ENCODE measurements at regions not wholly inside any gene's neighbourhood (a gene's known extent, or its start where the extent isn't known, plus 50 kb on each side); places are given as distances from the start of the nearest gene placed in this dataset.

- no peak overlapping the region for H3K27ac ChIP-seq (ENCODE audit: insufficient read depth, low read length)
These were observed 199.1 kb downstream of the SNAPC1 start for GRCh38 chr14:61961369-61961768.

More at GRCh38 chr14:61961369-61961768, 199.1 kb downstream of the SNAPC1 start:
- no peak overlapping the region for H4K91ac ChIP-seq (ENCODE audit: insufficient read depth, low read depth, low read length)
- dilution Hi-C loops (cut with HindIII; ENCODE audit: low sequenced_read_pairs, unreplicated experiment): no loop called here
- no peak overlapping the region for H2AK5ac ChIP-seq (ENCODE audit: low read depth, low read length)
- H3K9me1 ChIP-seq (ENCODE audit: insufficient read depth, low read length): no peaks in the 10 kb centered on the region; the same call in 1 of the 2 replicates
- no peak overlapping the region for H3K56ac ChIP-seq (ENCODE audit: extremely low read depth, insufficient read depth, low read length)
- no peak overlapping the region for H2BK20ac ChIP-seq (ENCODE audit: low read depth, low read length)
- H3K4me3 ChIP-seq (ENCODE audit: insufficient read depth, low read depth, low read length): no peak overlapping the region
- H2BK120ac ChIP-seq (ENCODE audit: low read depth, low read length): no peak overlapping the region
- ChIA-PET CTCF (no interaction called here), POLR2A (ENCODE audit: unreplicated experiment) (no interaction called here)
- peaks cover 3% of the 10 kb centered on the region for H3K4me1 ChIP-seq (ENCODE audit: control insufficient read depth, insufficient read depth, low read length)
- H3K36me3 ChIP-seq (ENCODE audit: control insufficient read depth, insufficient read depth, low read length): no peaks in the 10 kb centered on the region
- H3K79me1 ChIP-seq (ENCODE audit: low read depth in 1 of 2, low read length in 2 of 2): no peaks in the 10 kb centered on the region; a peak in 2 of 4 replicates
- TF ChIP-seq MAFK (IDR thresholded peaks at IDR 0.05; ENCODE audit: low read depth, low read length): no peak
- TF ChIP-seq BHLHE40 (IDR thresholded peaks at IDR 0.05; ENCODE audit: low read depth, low read length): no peak
- TF ChIP-seq MAZ (IDR thresholded peaks at IDR 0.05; ENCODE audit: borderline replicate concordance, low read depth, low read length): no peak
- no peak for TF ChIP-seq SMC3 (IDR thresholded peaks at IDR 0.05; ENCODE audit: low read depth, low read length)
- no peak for TF ChIP-seq MXI1 (IDR thresholded peaks at IDR 0.05; ENCODE audit: borderline replicate concordance, low read depth, low read length)
- TF ChIP-seq CTCF (conservative IDR thresholded peaks at IDR 0.05; ENCODE audit: low read depth, low read length): no peak
- no peak for TF ChIP-seq CEBPB (IDR thresholded peaks at IDR 0.05; ENCODE audit: low read depth, low read length)
- no peak for TF ChIP-seq FOS (IDR thresholded peaks at IDR 0.05; ENCODE audit: low read depth, low read length)
- ATAC-seq (ENCODE audit: low read depth) (no peak), DNase-seq (no peak)
- no peak overlapping the region for H4K5ac ChIP-seq (ENCODE audit: low read depth, low read length)
- H3K4ac ChIP-seq (ENCODE audit: low read depth, low read length): no peak overlapping the region
- no CpG with 5 or more reads among the region's 2 CpGs for WGBS, 2 experiments (ENCODE audit: extremely low coverage in 2 of 2, insufficient read length in 1 of 2)
- no TSS peak for BruUV-seq (replicated peaks)
- H2AFZ ChIP-seq (replicated peaks; ENCODE audit: low read length, poor library complexity): no peak overlapping the region
- no peak overlapping the region for H2AK9ac ChIP-seq (replicated peaks; ENCODE audit: low read depth, low read length, poor library complexity)
- H3K4me2 ChIP-seq (ENCODE audit: low read depth, low read length): no peak overlapping the region
- no peak overlapping the region for H3K23ac ChIP-seq (ENCODE audit: low read depth, low read length)
- H3K9ac ChIP-seq (ENCODE audit: low read depth, low read length): no peak overlapping the region
- H2BK15ac ChIP-seq (ENCODE audit: low read depth, low read length): no peak overlapping the region
- no peak overlapping the region for H2BK5ac ChIP-seq (ENCODE audit: low read depth, low read length, poor library complexity, severe bottlenecking)
- no peak overlapping the region for H3K18ac ChIP-seq (ENCODE audit: low read depth, low read length)
- no peaks in the 10 kb centered on the region for H3K27me3 ChIP-seq (ENCODE audit: control insufficient read depth, insufficient read depth, low read length)
- no peaks in the 10 kb centered on the region for H4K20me1 ChIP-seq (ENCODE audit: insufficient read depth, low read length)
- intact Hi-C loops (cut with micrococcal nuclease): no loop called here
- no peak overlapping the region for H4K8ac ChIP-seq (ENCODE audit: low read depth in 2 of 2, low read length in 2 of 2)
- no peak overlapping the region for H3K14ac ChIP-seq (replicated peaks; ENCODE audit: low read depth, low read length)
- in situ Hi-C loops (cut with MboI; ENCODE audit: low sequenced_read_pairs): no loop called here
- peaks cover 5% of the 10 kb centered on the region; the same call in 1 of the 2 replicates for H3K9me3 ChIP-seq (ENCODE audit: control insufficient read depth, insufficient read depth, low read length)

All from IMR-90 (cell line).